ENCODE measurements at regions not wholly inside any gene's neighbourhood (a gene's known extent, or its start where the extent isn't known, plus 50 kb on each side); places are given as distances from the start of the nearest gene placed in this dataset.
"Not testable (repeated sequence)": the region's sequence is repeated elsewhere in the genome, so short reads cannot be mapped to it uniquely, and the experiment has no call there.

DNA sequence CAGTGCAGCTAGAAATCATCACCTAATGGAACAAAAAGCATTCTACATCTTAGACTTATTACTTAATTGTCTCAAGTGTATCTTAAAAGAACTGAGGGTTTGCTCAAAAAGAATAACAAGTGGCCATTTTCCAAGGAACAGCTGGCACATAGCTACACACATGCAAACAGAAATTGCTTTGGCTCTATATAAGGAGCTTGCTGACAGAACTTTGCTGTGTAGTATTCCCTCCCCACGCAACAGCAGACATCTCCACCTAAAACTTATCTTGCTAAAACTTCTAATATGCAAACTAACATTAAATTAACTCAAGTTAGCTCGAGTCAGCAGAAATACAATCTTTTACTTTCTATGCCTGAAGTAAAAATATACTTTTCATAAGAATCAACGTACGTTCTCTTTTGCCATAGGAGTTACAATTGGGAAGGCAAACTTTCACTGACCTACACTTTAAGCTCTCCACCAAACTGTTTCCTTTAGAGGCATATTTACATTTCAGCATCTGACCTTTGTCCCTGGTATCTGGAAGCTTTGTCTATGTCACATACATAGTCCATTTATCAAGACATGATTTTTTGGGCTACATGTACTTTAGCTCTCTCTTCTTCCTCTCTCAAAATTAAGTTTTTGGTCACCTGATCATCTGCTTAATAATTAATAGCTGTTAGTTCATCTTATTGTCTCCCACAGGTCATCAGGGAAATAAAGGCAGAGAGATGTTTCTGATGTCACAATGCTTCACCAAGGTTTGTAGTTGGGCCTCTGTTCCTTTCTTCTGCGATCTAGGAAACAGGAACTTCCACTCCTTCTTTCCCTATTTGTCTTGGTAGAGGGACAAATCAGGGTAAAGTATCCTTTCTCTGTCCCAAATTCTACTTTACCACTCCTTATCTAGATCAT, 163.4 kb upstream of the AGTR1 start:
- DNase-seq = no peak

GRCh38 chr3:148535001-148535400, 162.7 kb upstream of the AGTR1 start:
- no peak for DNase-seq

GRCh38 chr3:148540266-148540665, 157.4 kb upstream of the AGTR1 start:
- DNase-seq = no peak

DNA sequence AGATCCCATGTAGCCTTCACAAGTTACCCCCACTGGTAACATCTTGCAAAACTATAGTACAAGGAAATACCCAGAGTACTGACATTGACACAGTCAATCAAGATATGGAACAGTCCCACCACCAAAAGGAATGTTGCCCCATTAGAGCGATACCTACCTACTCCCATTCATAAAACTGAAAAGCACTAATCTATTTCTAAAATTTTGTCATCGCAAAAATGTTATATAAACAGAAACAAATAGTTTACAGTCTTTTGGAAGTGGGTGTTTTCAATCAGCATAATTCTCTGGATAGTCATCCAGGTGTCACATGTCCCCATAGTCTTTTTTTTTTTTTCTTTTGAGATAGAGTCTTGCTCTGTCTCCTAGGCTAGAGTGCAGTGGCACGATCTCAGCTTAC, 156.9 kb upstream of the AGTR1 start:
- no peak for DNase-seq

- no peak for DNase-seq
Observed at GRCh38 chr3:148546959-148547358, 150.7 kb upstream of the AGTR1 start.

DNA sequence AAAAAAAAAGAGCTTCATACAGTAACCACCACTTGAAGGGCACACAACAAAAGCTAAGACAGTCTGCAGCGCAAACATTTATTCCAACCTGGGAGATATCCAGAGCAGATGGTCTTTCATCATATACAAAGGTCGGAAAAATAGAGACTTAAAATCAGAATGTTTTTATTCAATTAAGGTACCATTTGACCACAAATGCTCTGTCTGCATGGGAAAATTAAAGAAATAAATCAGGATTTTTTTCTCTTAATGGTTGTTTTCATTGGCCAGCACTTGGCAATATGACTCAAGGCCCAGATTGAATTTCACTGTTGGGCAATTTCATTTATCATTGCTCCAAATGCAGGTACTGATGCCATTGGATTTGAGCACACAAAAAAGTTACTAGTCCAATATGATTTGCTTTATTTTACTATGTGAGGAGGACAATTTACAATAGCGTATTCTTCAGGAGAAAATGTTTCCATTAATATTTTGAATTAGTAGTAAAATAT, 145.9 kb upstream of the AGTR1 start:
- no peak for DNase-seq

- no peak for DNase-seq
Observed at GRCh38 chr3:148554367-148554766, 143.3 kb upstream of the AGTR1 start.

DNA sequence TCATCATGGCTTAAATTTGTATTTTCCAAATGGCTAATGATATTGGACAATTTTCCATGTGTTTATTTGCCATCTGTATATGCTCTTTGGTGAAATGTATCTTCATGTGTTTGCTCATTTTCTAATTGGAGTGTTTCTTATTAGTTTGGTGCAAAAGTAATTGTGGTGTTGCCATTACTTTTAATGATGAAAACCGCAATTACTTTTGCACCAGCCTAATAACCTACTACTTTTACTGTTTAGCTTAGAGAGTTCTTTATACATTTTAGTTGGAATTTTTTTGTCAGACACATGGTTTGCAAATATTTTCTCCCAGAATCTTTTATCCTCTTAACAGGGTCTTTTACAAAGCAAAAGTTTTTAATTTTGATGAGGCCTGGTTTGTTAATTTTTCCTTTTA, 141.0 kb upstream of the AGTR1 start:
- DNase-seq = no peak

- not testable (repeated sequence) for DNase-seq
Observed at GRCh38 chr3:148577579-148577978, 120.1 kb upstream of the AGTR1 start.

DNA sequence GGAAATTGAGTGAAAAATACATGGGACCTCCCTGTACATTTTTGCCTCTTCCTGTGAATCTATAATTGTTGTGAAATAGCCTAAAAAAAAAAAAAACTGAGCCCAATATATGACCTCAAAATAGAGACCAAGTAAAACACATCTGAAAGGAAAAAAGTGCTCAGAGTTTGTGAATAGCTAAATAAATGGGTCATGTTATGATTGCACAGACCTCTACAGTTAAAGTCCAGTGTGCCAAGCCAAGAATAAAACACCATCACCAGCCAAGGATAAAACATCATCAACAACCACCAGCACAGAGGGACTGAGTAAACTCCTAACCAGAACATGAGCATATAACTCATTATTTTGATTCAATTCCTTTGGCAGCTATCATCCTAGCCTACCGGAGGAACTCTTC, 115.6 kb upstream of the AGTR1 start:
- no peak for DNase-seq

- DNase-seq = no peak
Observed at GRCh38 chr3:148583793-148584192, 113.9 kb upstream of the AGTR1 start.

- no peak for DNase-seq
Observed at GRCh38 chr3:148584438-148584837, 113.3 kb upstream of the AGTR1 start.

- DNase-seq = no peak
Observed at GRCh38 chr3:148585671-148586379, 111.9 kb upstream of the AGTR1 start.

DNA sequence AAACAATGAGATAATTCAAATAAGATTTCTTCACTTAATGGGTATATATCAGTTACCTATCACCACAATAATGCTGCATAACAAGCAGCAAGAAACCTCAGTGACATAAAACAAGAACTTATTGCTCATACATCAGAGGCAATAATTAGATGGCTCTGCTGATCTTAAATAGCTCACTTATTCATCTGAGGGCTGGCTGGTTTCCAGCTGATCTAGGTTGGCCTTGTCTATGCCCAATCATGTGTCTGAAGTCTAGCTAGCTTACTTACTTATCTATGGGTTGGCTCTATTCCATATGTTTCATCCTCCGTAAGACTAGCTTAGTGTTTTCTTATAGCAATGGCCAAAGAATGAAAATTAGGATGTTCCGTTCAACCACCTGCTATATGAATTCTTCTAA, 109.4 kb upstream of the AGTR1 start:
- DNase-seq = no peak

- DNase-seq = no peak
Observed at GRCh38 chr3:148591525-148591924, 106.2 kb upstream of the AGTR1 start.

- DNase-seq = no peak
Observed at GRCh38 chr3:148598619-148599018, 99.1 kb upstream of the AGTR1 start.

GRCh38 chr3:148599481-148599880, 98.2 kb upstream of the AGTR1 start:
- DNase-seq = no peak

GRCh38 chr3:148600440-148600839, 97.3 kb upstream of the AGTR1 start:
- no peak for DNase-seq

- no peak for DNase-seq
Observed at GRCh38 chr3:148600902-148601765, 96.6 kb upstream of the AGTR1 start.

DNA sequence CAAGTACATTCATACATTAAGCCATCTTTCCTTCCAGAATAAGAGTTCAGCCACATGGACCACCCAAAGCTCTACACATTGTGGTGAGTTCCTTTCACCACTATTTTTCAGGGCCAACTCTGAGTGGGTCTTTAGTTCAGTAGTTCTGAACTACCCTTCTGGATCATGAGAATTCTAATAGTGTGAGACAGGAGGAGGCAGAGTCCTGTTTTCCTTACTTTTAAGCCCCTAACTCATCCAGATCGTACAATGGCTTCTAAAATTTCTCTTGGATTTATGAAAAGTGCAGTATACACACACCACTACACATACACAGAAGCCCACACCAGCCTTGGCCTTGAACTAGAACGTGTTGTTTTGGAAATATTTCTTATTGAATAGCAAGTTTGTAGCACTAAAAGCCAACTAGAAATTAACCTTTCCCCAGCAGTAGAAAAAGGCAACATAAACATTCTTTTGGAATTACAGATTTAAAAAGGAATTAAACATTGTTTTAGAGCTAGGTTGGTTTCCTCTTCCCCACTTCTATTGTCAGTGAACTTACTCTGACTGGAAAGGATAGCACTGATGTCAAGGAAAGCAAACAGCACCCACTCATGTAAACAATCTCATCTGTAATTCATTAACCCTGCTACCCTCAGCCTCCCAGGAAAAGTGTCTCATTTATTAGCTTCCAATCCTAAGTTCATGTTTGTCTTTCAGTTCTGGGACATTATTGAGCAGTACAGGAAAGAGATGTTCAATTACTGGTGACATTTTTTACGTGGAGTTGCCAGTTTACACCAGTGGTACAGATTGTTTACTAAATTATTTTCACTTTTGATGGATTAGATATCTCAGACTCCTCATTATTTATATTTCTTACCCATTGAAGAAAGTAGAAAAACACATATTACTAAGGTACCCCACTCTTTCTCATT, 95.7 kb upstream of the AGTR1 start:
- no peak for DNase-seq

DNA sequence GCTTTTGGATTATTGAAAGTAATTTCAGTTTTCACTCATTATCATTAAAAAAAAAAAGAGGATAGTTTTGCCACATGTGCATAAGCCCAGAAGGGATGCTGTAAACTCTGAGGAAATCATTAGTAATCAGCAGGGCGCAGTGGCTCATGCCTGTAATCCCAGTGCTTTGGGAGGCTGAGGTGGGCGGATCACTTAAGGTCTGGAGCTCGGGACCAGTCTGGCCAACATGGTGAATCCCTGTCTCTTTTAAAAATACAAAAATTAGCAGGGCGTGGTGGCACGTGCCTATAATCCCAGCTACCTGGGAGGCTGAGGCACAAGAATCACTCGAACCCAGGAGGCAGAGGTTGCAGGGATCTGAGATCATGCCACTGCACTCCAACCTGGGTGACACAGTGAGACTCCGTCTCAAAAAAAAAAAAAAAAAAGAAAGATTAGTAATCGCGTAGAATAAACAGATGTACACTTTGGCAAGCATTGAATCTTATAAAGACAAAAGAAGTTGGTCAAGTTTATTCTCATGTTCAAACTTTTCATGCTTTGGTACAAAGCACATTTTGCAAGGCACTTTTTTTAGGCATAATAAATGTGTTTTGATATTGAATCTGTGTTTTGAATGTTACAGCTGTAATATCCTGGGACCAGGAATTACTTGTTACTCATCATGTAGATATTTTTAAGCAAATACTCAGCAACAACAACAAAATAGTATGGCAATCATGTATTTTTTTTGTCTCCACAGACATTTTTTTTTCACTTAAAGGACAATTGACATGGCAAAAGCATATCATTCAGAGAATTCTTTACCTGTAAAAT, 93.2 kb upstream of the AGTR1 start:
- DNase-seq = no peak

Data from NCI-H2029 (cell line).